HG03342 (cell line): ENCODE measurements at regions not wholly inside any gene's neighbourhood (a gene's known extent, or its start where the extent isn't known, plus 50 kb on each side); places are given as distances from the start of the nearest gene placed in this dataset.

ENCODE experiments used
- ATAC-seq: cut with Tn5 transposase; IDR thresholded peaks from one replicate; pipeline ENCODE4 v1.9.1; 2021; ENCODE audit warnings: mild to moderate bottlenecking, moderate library complexity; ENCODE audit not compliant: unreplicated experiment

- ATAC-seq, result no peak
Measured at GRCh38 chr16:65666132-65666941, 544.5 kb upstream of the CDH11 start.

GRCh38 chr16:65665586-65665985 is 543.7 kb upstream of the CDH11 start:
- no peak for ATAC-seq

GRCh38 chr16:65663774-65664173 is 541.9 kb upstream of the CDH11 start:
- no peak for ATAC-seq

GRCh38 chr16:65662256-65662655 is 540.4 kb upstream of the CDH11 start:
- no peak for ATAC-seq

GRCh38 chr16:65661558-65661957 is 539.7 kb upstream of the CDH11 start:
- no peak for ATAC-seq

GRCh38 chr16:65660390-65660789 is 538.5 kb upstream of the CDH11 start:
- ATAC-seq, result no peak

GRCh38 chr16:65659758-65660157 is 537.9 kb upstream of the CDH11 start:
- no peak for ATAC-seq

- ATAC-seq, result no peak
Measured at GRCh38 chr16:65658787-65659220, 536.9 kb upstream of the CDH11 start.

- no peak for ATAC-seq
Measured at GRCh38 chr16:65658349-65658748, 536.5 kb upstream of the CDH11 start.

- no peak for ATAC-seq
Measured at GRCh38 chr16:65657556-65657955, 535.7 kb upstream of the CDH11 start.

GRCh38 chr16:65657071-65657494 is 535.2 kb upstream of the CDH11 start:
- no peak for ATAC-seq

- ATAC-seq, result no peak
Measured at GRCh38 chr16:65655802-65656201, 533.9 kb upstream of the CDH11 start.

GRCh38 chr16:65648101-65648500 is 526.2 kb upstream of the CDH11 start:
- ATAC-seq, result no peak

GRCh38 chr16:65644821-65645220 is 523.0 kb upstream of the CDH11 start:
- no peak for ATAC-seq

- no peak for ATAC-seq
Measured at GRCh38 chr16:65641762-65642289, 520.0 kb upstream of the CDH11 start.

- no peak for ATAC-seq
Measured at GRCh38 chr16:65641049-65641761, 519.3 kb upstream of the CDH11 start.

GRCh38 chr16:65634833-65635232 is 513.0 kb upstream of the CDH11 start:
- no peak for ATAC-seq

GRCh38 chr16:65634291-65634690 is 512.4 kb upstream of the CDH11 start:
- ATAC-seq, result no peak

- ATAC-seq, result no peak
Measured at GRCh38 chr16:65624666-65625065, 502.8 kb upstream of the CDH11 start.

- no peak for ATAC-seq
Measured at GRCh38 chr16:65624229-65624628, 502.4 kb upstream of the CDH11 start.

GRCh38 chr16:65622871-65623270 is 501.0 kb upstream of the CDH11 start:
- ATAC-seq, result no peak

GRCh38 chr16:65622151-65622550 is 500.3 kb upstream of the CDH11 start:
- ATAC-seq, result no peak
